ENCODE measurements at regions not wholly inside any gene's neighbourhood (a gene's known extent, or its start where the extent isn't known, plus 50 kb on each side); places are given as distances from the start of the nearest gene placed in this dataset.

GRCh38 chr5:111902436-111902835 is 145.4 kb upstream of the NREP start:
- DNase-seq: no peak
- H3K4me3 Mint-ChIP-seq: no peak overlapping the region
- H3K4me1 Mint-ChIP-seq (ENCODE audit: low read depth): no peaks in the 10 kb centered on the region
- H3K9me3 Mint-ChIP-seq: peaks cover 19% of the 10 kb centered on the region
- H3K27me3 Mint-ChIP-seq (ENCODE audit: low read depth): no peaks in the 10 kb centered on the region
- H3K36me3 Mint-ChIP-seq (ENCODE audit: insufficient read depth): no peaks in the 10 kb centered on the region
- no peak for ATAC-seq

GRCh38 chr5:111901296-111901695 is 144.3 kb upstream of the NREP start:
- Mint-ChIP-seq H3K4me3 (no peak overlapping the region), H3K9me3 (peaks cover 19% of the 10 kb centered on the region), H3K27me3 (ENCODE audit: low read depth) (no peaks in the 10 kb centered on the region), H3K4me1 (ENCODE audit: low read depth) (no peaks in the 10 kb centered on the region), H3K36me3 (ENCODE audit: insufficient read depth) (no peaks in the 10 kb centered on the region)
- ATAC-seq (no peak), DNase-seq (no peak)

GRCh38 chr5:111892949-111893348 is 136.0 kb upstream of the NREP start:
- Mint-ChIP-seq H3K4me3 (no peak overlapping the region), H3K9me3 (peaks cover 12% of the 10 kb centered on the region), H3K36me3 (ENCODE audit: insufficient read depth) (no peaks in the 10 kb centered on the region), H3K4me1 (ENCODE audit: low read depth) (no peaks in the 10 kb centered on the region), H3K27me3 (ENCODE audit: low read depth) (no peaks in the 10 kb centered on the region)
- DNase-seq (no peak), ATAC-seq (no peak)

DNA sequence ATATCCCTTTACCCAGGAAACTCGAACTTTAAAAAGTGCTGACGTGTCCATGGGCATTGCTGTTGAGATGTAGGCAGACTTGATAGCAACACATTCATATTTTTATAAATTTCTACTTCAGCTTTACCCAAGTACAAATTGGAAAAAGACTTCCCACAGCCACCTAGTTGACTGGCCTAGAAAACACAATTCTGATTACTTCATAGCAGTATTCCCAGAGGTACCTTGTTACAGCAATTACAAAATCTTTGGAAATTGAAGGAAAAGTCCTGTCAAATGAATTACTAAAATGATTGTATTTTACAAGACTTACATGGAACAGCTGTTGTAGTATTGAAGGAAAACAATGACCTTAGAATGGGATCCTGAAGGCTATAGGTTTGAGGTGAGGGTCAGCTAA is 130.7 kb upstream of the NREP start:
- Mint-ChIP-seq H3K27me3 (ENCODE audit: low read depth) (no peaks in the 10 kb centered on the region), H3K4me3 (no peak overlapping the region), H3K36me3 (ENCODE audit: insufficient read depth) (no peaks in the 10 kb centered on the region), H3K9me3 (peaks cover 14% of the 10 kb centered on the region), H3K4me1 (ENCODE audit: low read depth) (no peaks in the 10 kb centered on the region)
- no peak for ATAC-seq
- DNase-seq: no peak

- no peak for DNase-seq
- Mint-ChIP-seq H3K4me3 (no peak overlapping the region), H3K4me1 (ENCODE audit: low read depth) (no peaks in the 10 kb centered on the region), H3K36me3 (ENCODE audit: insufficient read depth) (no peaks in the 10 kb centered on the region), H3K9me3 (peaks cover 4% of the 10 kb centered on the region), H3K27me3 (ENCODE audit: low read depth) (no peaks in the 10 kb centered on the region)
- no peak for ATAC-seq
These were observed 112.7 kb upstream of the NREP start for GRCh38 chr5:111869681-111870080.

DNA sequence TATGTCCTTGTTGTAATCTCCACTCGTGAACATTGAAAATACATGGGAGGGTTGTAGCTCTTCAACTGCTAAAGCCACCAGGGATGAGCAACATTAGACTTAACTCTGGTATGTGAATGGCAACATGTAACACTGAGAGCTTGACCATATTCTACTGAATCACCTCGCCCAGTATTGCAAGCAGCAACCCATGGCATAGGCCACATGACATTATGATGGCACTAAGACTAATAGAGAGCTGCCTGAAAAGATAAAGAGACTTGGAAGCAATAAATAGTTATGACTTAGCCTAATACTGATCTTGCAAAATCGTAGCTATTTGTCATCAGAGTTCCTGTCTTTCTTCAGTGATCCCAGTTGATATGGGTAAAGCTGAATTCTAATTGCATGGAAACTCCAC is 108.4 kb upstream of the NREP start:
- Mint-ChIP-seq H3K36me3 (ENCODE audit: insufficient read depth) (no peaks in the 10 kb centered on the region), H3K27me3 (ENCODE audit: low read depth) (no peaks in the 10 kb centered on the region), H3K4me3 (no peak overlapping the region), H3K9me3 (peaks cover 4% of the 10 kb centered on the region), H3K4me1 (ENCODE audit: low read depth) (no peaks in the 10 kb centered on the region)
- DNase-seq (no peak), ATAC-seq (no peak)

- ATAC-seq: no peak
- H3K4me1 Mint-ChIP-seq (ENCODE audit: low read depth): no peaks in the 10 kb centered on the region
- no peaks in the 10 kb centered on the region for H3K36me3 Mint-ChIP-seq (ENCODE audit: insufficient read depth)
- H3K27me3 Mint-ChIP-seq (ENCODE audit: low read depth): no peaks in the 10 kb centered on the region
- DNase-seq: no peak
- no peak overlapping the region for H3K4me3 Mint-ChIP-seq
- peaks cover 4% of the 10 kb centered on the region for H3K9me3 Mint-ChIP-seq
These were observed 106.8 kb upstream of the NREP start for GRCh38 chr5:111863801-111864200.

DNA sequence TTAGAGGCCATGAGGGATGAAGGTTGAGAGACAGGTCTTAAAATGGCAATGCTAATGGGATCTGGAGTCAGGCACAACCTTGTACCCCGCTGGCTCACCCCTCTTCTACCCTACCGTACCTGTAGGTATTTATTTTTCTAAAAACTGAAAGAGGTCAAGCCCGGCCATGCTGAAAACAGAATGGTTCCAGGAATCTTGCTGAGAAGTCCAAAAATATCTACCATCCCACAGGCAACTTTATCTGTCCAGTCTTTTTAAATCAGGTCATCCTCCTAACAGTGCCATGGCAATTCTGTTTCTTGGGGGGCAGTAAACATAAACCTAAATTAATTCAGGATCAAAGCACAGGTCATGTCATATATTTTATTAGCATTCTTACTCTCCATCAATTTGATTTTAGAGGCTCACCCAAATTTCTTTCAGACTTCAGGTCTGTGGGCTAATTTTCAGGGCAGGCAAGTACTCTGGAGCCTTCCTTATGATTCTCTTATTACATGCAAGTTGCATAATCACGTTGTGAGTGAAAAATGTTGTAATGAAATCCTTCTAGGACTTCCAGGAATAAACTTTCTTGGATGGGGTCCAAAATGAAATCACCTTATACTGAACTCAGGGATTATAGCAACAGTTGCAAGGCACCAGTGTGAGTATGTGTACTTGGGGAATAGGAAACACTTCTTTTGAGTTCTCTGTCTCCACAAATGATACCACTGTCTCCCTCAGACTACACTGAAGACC is 102.7 kb upstream of the NREP start:
- H3K4me1 Mint-ChIP-seq (ENCODE audit: low read depth): no peaks in the 10 kb centered on the region
- no peaks in the 10 kb centered on the region for H3K9me3 Mint-ChIP-seq
- no peaks in the 10 kb centered on the region for H3K27me3 Mint-ChIP-seq (ENCODE audit: low read depth)
- ATAC-seq (no peak), DNase-seq (no peak)
- no peaks in the 10 kb centered on the region for H3K36me3 Mint-ChIP-seq (ENCODE audit: insufficient read depth)
- H3K4me3 Mint-ChIP-seq: no peak overlapping the region

- no peaks in the 10 kb centered on the region for H3K27me3 Mint-ChIP-seq (ENCODE audit: low read depth)
- DNase-seq (no peak), ATAC-seq (no peak)
- no peak overlapping the region for H3K4me3 Mint-ChIP-seq
- H3K36me3 Mint-ChIP-seq (ENCODE audit: insufficient read depth): no peaks in the 10 kb centered on the region
- no peaks in the 10 kb centered on the region for H3K9me3 Mint-ChIP-seq
- H3K4me1 Mint-ChIP-seq (ENCODE audit: low read depth): no peaks in the 10 kb centered on the region
These were observed 102.0 kb upstream of the NREP start for GRCh38 chr5:111859031-111859430.

GRCh38 chr5:111857623-111858022 is 100.6 kb upstream of the NREP start:
- DNase-seq: no peak

GRCh38 chr5:111856876-111857466 is 100.0 kb upstream of the NREP start:
- DNase-seq (no peak), ATAC-seq (no peak)
- H3K27me3 Mint-ChIP-seq (ENCODE audit: low read depth): no peaks in the 10 kb centered on the region
- no peaks in the 10 kb centered on the region for H3K36me3 Mint-ChIP-seq (ENCODE audit: insufficient read depth)
- no peaks in the 10 kb centered on the region for H3K4me1 Mint-ChIP-seq (ENCODE audit: low read depth)
- no peaks in the 10 kb centered on the region for H3K9me3 Mint-ChIP-seq
- H3K4me3 Mint-ChIP-seq: no peak overlapping the region

More at GRCh38 chr5:111857623-111858022, 100.6 kb upstream of the NREP start:
- Mint-ChIP-seq H3K36me3 (ENCODE audit: insufficient read depth) (no peaks in the 10 kb centered on the region), H3K27me3 (ENCODE audit: low read depth) (no peaks in the 10 kb centered on the region), H3K4me1 (ENCODE audit: low read depth) (no peaks in the 10 kb centered on the region), H3K4me3 (no peak overlapping the region), H3K9me3 (no peaks in the 10 kb centered on the region)
- ATAC-seq: no peak

DNA sequence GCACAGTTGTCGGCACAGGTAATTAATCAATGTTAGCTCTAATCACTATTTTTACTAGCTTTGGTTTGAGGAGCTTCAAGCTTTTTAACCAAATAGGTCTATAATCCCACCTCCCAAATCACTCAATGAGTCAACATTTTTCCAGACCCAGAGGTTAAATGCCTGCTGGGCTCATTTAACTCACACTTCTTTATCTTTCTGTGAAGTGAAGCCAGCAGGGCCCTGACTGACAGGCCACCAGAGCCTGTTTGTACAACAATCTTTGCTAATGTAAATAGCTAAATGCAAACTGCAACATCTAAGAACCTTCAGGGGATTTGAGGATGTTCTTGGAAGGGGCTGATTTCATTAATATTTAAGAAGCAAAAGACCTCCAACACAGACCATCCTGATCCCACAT is 98.4 kb upstream of the NREP start:
- H3K4me3 Mint-ChIP-seq: no peak overlapping the region
- no peaks in the 10 kb centered on the region for H3K36me3 Mint-ChIP-seq (ENCODE audit: insufficient read depth)
- no peaks in the 10 kb centered on the region for H3K4me1 Mint-ChIP-seq (ENCODE audit: low read depth)
- no peaks in the 10 kb centered on the region for H3K9me3 Mint-ChIP-seq
- H3K27me3 Mint-ChIP-seq (ENCODE audit: low read depth): peaks cover 5% of the 10 kb centered on the region
- DNase-seq (no peak), ATAC-seq (no peak)

- Mint-ChIP-seq H3K36me3 (ENCODE audit: insufficient read depth) (no peaks in the 10 kb centered on the region), H3K9me3 (no peaks in the 10 kb centered on the region), H3K27me3 (ENCODE audit: low read depth) (peaks cover 5% of the 10 kb centered on the region), H3K4me1 (ENCODE audit: low read depth) (no peaks in the 10 kb centered on the region), H3K4me3 (no peak overlapping the region)
- DNase-seq: no peak
- no peak for ATAC-seq
These were observed 97.2 kb upstream of the NREP start for GRCh38 chr5:111854186-111854585.

GRCh38 chr5:111853748-111854147 is 96.8 kb upstream of the NREP start:
- Mint-ChIP-seq H3K4me3 (no peak overlapping the region), H3K36me3 (ENCODE audit: insufficient read depth) (no peaks in the 10 kb centered on the region), H3K27me3 (ENCODE audit: low read depth) (peaks cover 5% of the 10 kb centered on the region), H3K4me1 (ENCODE audit: low read depth) (no peaks in the 10 kb centered on the region), H3K9me3 (no peaks in the 10 kb centered on the region)
- ATAC-seq (no peak), DNase-seq (no peak)

Measured in activated T-cell treated with anti-CD3 and anti-CD28 coated beads, Interleukin-2, amount 50 U/mL, for 4 hours (primary cell).